IMR-90 (cell line): ENCODE measurements at regions not wholly inside any gene's neighbourhood (a gene's known extent, or its start where the extent isn't known, plus 50 kb on each side); places are given as distances from the start of the nearest gene placed in this dataset.

Experiments used
- ATAC-seq: fragments of 200-7000 bp; cut with Tn5 transposase; 2 replicates; pipeline ENCODE4 v1.9.1; 2020; ENCODE audit warnings: low read depth, mild to moderate bottlenecking, moderate library complexity
- BruUV-seq: library from RNA; stranded (reverse); fragments of 400-500 nt; replicated peaks from 2 replicates; lab custom pipeline; 2021; lab: Mats Ljungman, UMichigan
- CTCF ChIA-PET: fragments of 300-600 bp; formaldehyde crosslinking; extraction: SDS; loops from one replicate; lab custom pipeline; 2021; ENCODE audit warnings: antibody characterized with exemption; lab: Yijun Ruan, JAX
- POLR2A ChIA-PET: fragments of 300-600 bp; sonication (Branson Sonifier 250); formaldehyde crosslinking; loops from one replicate; lab custom pipeline; 2022; ENCODE audit warnings: antibody characterized with exemption; ENCODE audit not compliant: unreplicated experiment; lab: Charles Lee
- DNase-seq: peaks from one replicate; pipeline ENCODE4 v3.0.0; 2013
- H2AFZ ChIP-seq: replicated peaks from 2 replicates; pipeline ENCODE3; 2013; ENCODE audit warnings: low read length, mild to moderate bottlenecking; ENCODE audit not compliant: poor library complexity
- H2AK5ac ChIP-seq: 2 replicates; pipeline ENCODE4 v1.6.1; 2013; ENCODE audit warnings: low read depth, low read length, inconsistent platforms
- H2AK9ac ChIP-seq: replicated peaks from 2 replicates; pipeline ENCODE3; 2013; ENCODE audit warnings: mild to moderate bottlenecking, low read depth, low read length, moderate library complexity; ENCODE audit not compliant: poor library complexity
- H2BK120ac ChIP-seq: 2 replicates; pipeline ENCODE4 v1.6.1; 2013; ENCODE audit warnings: low read depth, low read length, inconsistent platforms
- H2BK15ac ChIP-seq: 3 replicates; pipeline ENCODE4 v1.6.1; 2013; ENCODE audit warnings: low read depth, low read length, inconsistent platforms
- H2BK20ac ChIP-seq: 2 replicates; pipeline ENCODE4 v1.6.1; 2013; ENCODE audit warnings: low read depth, mild to moderate bottlenecking, inconsistent platforms, low read length, moderate library complexity
- H2BK5ac ChIP-seq: 2 replicates; pipeline ENCODE4 v1.6.1; 2013; ENCODE audit warnings: mild to moderate bottlenecking, low read depth, low read length, inconsistent platforms; ENCODE audit not compliant: poor library complexity, severe bottlenecking
- H3K14ac ChIP-seq: replicated peaks from 2 replicates; pipeline ENCODE4 v1.6.1; 2013; ENCODE audit warnings: low read depth, low read length, inconsistent platforms
- H3K18ac ChIP-seq: 2 replicates; pipeline ENCODE4 v1.6.1; 2013; ENCODE audit warnings: low read depth, low read length, control low read depth
- H3K23ac ChIP-seq: 2 replicates; pipeline ENCODE4 v1.6.1; 2013; ENCODE audit warnings: low read depth, low read length, inconsistent platforms
- H3K27ac ChIP-seq: 2 replicates; pipeline ENCODE4 v1.5.1; 2013; ENCODE audit warnings: mild to moderate bottlenecking, control low read depth, low read length; ENCODE audit not compliant: insufficient read depth
- H3K27me3 ChIP-seq: 2 replicates; pipeline ENCODE4 v1.6.1; 2013; ENCODE audit warnings: low read length; ENCODE audit not compliant: control insufficient read depth, insufficient read depth
- H3K36me3 ChIP-seq: 2 replicates; pipeline ENCODE4 v1.6.1; 2013; ENCODE audit warnings: low read length, mixed read lengths; ENCODE audit not compliant: control insufficient read depth, insufficient read depth
- H3K4ac ChIP-seq: 2 replicates; pipeline ENCODE4 v1.6.1; 2013; ENCODE audit warnings: low read depth, low read length, inconsistent platforms
- H3K4me1 ChIP-seq: 2 replicates; pipeline ENCODE4 v1.6.1; 2013; ENCODE audit warnings: low read length, mixed read lengths; ENCODE audit not compliant: control insufficient read depth, insufficient read depth
- H3K4me2 ChIP-seq: 2 replicates; pipeline ENCODE4 v1.6.1; 2013; ENCODE audit warnings: low read depth, mild to moderate bottlenecking, control low read depth, low read length, moderate library complexity
- H3K4me3 ChIP-seq: 2 replicates; pipeline ENCODE4 v1.5.1; 2013; ENCODE audit warnings: low read depth, mild to moderate bottlenecking, control low read depth, low read length, moderate library complexity; ENCODE audit not compliant: insufficient read depth
- H3K56ac ChIP-seq: 2 replicates; pipeline ENCODE4 v1.6.1; 2013; ENCODE audit warnings: low read length, inconsistent platforms; ENCODE audit not compliant: insufficient read depth; ENCODE audit errors: extremely low read depth
- H3K79me1 ChIP-seq, 2 experiments: 2 replicates each; pipeline ENCODE4 v1.6.1; 2013; ENCODE audit warnings: low read length in 2 of 2, inconsistent platforms in 1 of 2, low read depth in 1 of 2
- H3K9ac ChIP-seq: 2 replicates; pipeline ENCODE4 v1.6.1; 2013; ENCODE audit warnings: low read depth, low read length, control low read depth
- H3K9me1 ChIP-seq: 2 replicates; pipeline ENCODE4 v1.6.1; 2013; ENCODE audit warnings: low read length, inconsistent platforms; ENCODE audit not compliant: insufficient read depth
- H3K9me3 ChIP-seq: 2 replicates; pipeline ENCODE4 v1.6.1; 2013; ENCODE audit warnings: low read length; ENCODE audit not compliant: control insufficient read depth, insufficient read depth
- H4K20me1 ChIP-seq: 2 replicates; pipeline ENCODE4 v1.6.1; 2013; ENCODE audit warnings: low read length, inconsistent platforms; ENCODE audit not compliant: insufficient read depth
- H4K5ac ChIP-seq: 2 replicates; pipeline ENCODE4 v1.6.1; 2013; ENCODE audit warnings: mild to moderate bottlenecking, low read depth, low read length, control low read depth
- H4K8ac ChIP-seq, 2 experiments: 2 replicates each; pipeline ENCODE4 v1.6.1; 2013; ENCODE audit warnings: low read depth in 2 of 2, low read length in 2 of 2, control low read depth in 1 of 2, inconsistent platforms in 1 of 2
- H4K91ac ChIP-seq: 2 replicates; pipeline ENCODE4 v1.6.1; 2013; ENCODE audit warnings: low read depth, low read length, inconsistent platforms; ENCODE audit not compliant: insufficient read depth
- BHLHE40 ChIP-seq: fragments of 150-350 bp; IDR thresholded peaks from 2 replicates; pipeline ENCODE4 v1.6.1; 2016; ENCODE audit warnings: mild to moderate bottlenecking, low read depth, low read length
- MXI1 ChIP-seq: IDR thresholded peaks from 2 replicates; pipeline ENCODE4 v1.6.1; 2012; ENCODE audit warnings: low read depth, mild to moderate bottlenecking, low read length, moderate library complexity, borderline replicate concordance
- NFE2L2 ChIP-seq: fragments of 150-350 bp; IDR thresholded peaks from 2 replicates; pipeline ENCODE4 v1.6.1; 2016; ENCODE audit warnings: low read depth, mild to moderate bottlenecking, low read length
- POLR2A ChIP-seq: IDR thresholded peaks from 2 replicates; pipeline ENCODE4 v1.6.1; 2012; ENCODE audit warnings: mild to moderate bottlenecking, low read depth, low read length
- RCOR1 ChIP-seq: IDR thresholded peaks from 2 replicates; pipeline ENCODE4 v1.6.1; 2012; ENCODE audit warnings: mild to moderate bottlenecking, low read length, improper control_type of control experiment; ENCODE audit not compliant: insufficient replicate concordance
- WGBS, 2 experiments: methylation state at CpG; one replicate each; pipeline versions ENCODE4 v1.1.5 to v1.1.7; 2013; ENCODE audit warnings: missing lambda C conversion rate in 2 of 2; ENCODE audit not compliant: insufficient read length in 1 of 2; ENCODE audit errors: extremely low coverage in 2 of 2; 5-methylcytosine and 5-hydroxymethylcytosine counted together
- dilution Hi-C: fragments of 300-500 bp; cut with HindIII; formaldehyde crosslinking; loops from one replicate; pipeline ENCODE4 v1.14.3; 2018; ENCODE audit warnings: low sequenced_read_pairs; ENCODE audit not compliant: unreplicated experiment
- in situ Hi-C: fragments of 300-500 bp; cut with MboI; formaldehyde crosslinking; loops from 3 replicates; pipeline ENCODE4 v1.14.3; 2019; ENCODE audit warnings: low sequenced_read_pairs, inconsistent platforms, mixed read lengths
- intact Hi-C: fragments of 100-400 bp; cut with micrococcal nuclease; formaldehyde crosslinking; loops from 2 replicates; pipeline ENCODE4 v1.10.0; 2022
- TF ChIP-seq, protein P1 (sequence below): fragments of 150-350 bp; IDR thresholded peaks from 2 replicates; pipeline ENCODE4 v1.6.1; 2017; ENCODE audit warnings: mild to moderate bottlenecking, antibody characterized with exemption, low read length, low read depth
- TF ChIP-seq, protein P2 (sequence below): conservative IDR thresholded peaks from 2 replicates; pipeline ENCODE4 v1.5.1; 2012; ENCODE audit warnings: mild to moderate bottlenecking, low read depth, low read length, improper control_type of control experiment

DNA sequence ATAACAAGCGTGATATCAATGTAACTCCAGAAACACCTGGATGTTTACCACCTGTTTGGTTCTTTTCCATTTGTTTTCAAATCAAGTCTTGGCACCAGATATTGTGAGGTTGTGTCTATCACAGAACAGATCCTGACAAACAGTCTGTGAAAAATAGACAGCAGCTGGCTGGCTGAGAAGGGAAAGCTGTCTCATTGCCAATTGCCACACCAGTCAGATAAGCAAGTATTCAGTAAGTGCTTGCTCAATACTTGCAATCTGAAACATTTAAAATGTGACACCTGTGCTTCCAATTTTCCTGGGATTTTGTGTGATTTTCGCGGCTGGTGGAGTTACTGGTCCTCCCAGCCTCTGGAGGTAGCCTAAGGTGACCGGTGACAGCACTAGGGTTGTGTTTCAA, 147.9 kb upstream of the MYO3A start:
- Histone ChIP-seq H2BK20ac (no peak overlapping the region), H3K9ac (no peak overlapping the region), H4K5ac (no peak overlapping the region), H2AK9ac (no peak overlapping the region), H3K27me3 (no peaks in the 10 kb centered on the region), H3K36me3 (no peaks in the 10 kb centered on the region), H3K9me3 (peaks cover 12% of the 10 kb centered on the region), H3K18ac (no peak overlapping the region), H2AFZ (no peak overlapping the region), H3K4me2 (no peak overlapping the region), H4K20me1 (no peaks in the 10 kb centered on the region), H3K4ac (no peak overlapping the region), H3K56ac (no peak overlapping the region), H3K27ac (no peak overlapping the region), H3K4me1 (no peaks in the 10 kb centered on the region), H3K79me1 (no peaks in the 10 kb centered on the region), H2BK15ac (no peak overlapping the region), H3K4me3 (no peak overlapping the region), H2BK5ac (no peak overlapping the region), H3K23ac (no peak overlapping the region), H3K14ac (no peak overlapping the region), H4K8ac (no peak overlapping the region), H2AK5ac (no peak overlapping the region), H3K9me1 (no peaks in the 10 kb centered on the region), H4K91ac (no peak overlapping the region), H2BK120ac (no peak overlapping the region)
- dilution Hi-C loops (no loop called here), intact Hi-C loops (no loop called here), in situ Hi-C loops (no loop called here)
- DNase-seq (no peak), ATAC-seq (no peak)
- TF ChIP-seq, protein P1, sequence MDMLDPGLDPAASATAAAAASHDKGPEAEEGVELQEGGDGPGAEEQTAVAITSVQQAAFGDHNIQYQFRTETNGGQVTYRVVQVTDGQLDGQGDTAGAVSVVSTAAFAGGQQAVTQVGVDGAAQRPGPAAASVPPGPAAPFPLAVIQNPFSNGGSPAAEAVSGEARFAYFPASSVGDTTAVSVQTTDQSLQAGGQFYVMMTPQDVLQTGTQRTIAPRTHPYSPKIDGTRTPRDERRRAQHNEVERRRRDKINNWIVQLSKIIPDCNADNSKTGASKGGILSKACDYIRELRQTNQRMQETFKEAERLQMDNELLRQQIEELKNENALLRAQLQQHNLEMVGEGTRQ = no peak
- TF ChIP-seq NFE2L2 (no peak), MXI1 (no peak), POLR2A (no peak), RCOR1 (no peak), BHLHE40 (no peak)
- TF ChIP-seq, protein P2, sequence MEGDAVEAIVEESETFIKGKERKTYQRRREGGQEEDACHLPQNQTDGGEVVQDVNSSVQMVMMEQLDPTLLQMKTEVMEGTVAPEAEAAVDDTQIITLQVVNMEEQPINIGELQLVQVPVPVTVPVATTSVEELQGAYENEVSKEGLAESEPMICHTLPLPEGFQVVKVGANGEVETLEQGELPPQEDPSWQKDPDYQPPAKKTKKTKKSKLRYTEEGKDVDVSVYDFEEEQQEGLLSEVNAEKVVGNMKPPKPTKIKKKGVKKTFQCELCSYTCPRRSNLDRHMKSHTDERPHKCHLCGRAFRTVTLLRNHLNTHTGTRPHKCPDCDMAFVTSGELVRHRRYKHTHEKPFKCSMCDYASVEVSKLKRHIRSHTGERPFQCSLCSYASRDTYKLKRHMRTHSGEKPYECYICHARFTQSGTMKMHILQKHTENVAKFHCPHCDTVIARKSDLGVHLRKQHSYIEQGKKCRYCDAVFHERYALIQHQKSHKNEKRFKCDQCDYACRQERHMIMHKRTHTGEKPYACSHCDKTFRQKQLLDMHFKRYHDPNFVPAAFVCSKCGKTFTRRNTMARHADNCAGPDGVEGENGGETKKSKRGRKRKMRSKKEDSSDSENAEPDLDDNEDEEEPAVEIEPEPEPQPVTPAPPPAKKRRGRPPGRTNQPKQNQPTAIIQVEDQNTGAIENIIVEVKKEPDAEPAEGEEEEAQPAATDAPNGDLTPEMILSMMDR = no peak
- CTCF ChIA-PET = no interaction called here
- no CpG with 5 or more reads among the region's 4 CpGs for WGBS, 2 experiments
- BruUV-seq = no TSS peak
- POLR2A ChIA-PET = no interaction called here
